OCI-LY3 (cell line): ENCODE measurements at regions not wholly inside any gene's neighbourhood (a gene's known extent, or its start where the extent isn't known, plus 50 kb on each side); places are given as distances from the start of the nearest gene placed in this dataset.

Source experiments
- H2AFZ ChIP-seq: fragments of 200-600, 300-600 bp; shearing (Covaris generic); 2 replicates; pipeline ENCODE4 v1.6.0; 2014; ENCODE audit warnings: antibody characterized with exemption, low read depth, low read length
- H3K27ac ChIP-seq: fragments of 200-600, 300-600 bp; sonication (generic); 2 replicates; pipeline ENCODE4 v1.5.1; 2014; ENCODE audit warnings: mild to moderate bottlenecking, low read length, moderate library complexity, mixed read lengths
- H3K27me3 ChIP-seq: fragments of 200-600, 300-600 bp; sonication (generic); 2 replicates; pipeline ENCODE4 v1.6.1; 2014; ENCODE audit warnings: low read depth, low read length, mixed read lengths
- H3K36me3 ChIP-seq: fragments of 200-600, 300-600 bp; sonication (generic); replicated peaks from 2 replicates; pipeline ENCODE3; 2014; ENCODE audit warnings: low read depth, low read length, mixed read lengths
- H3K4me1 ChIP-seq: fragments of 300-600, 200-600 bp; sonication (generic); 2 replicates; pipeline ENCODE4 v1.6.1; 2014; ENCODE audit warnings: low read length, mixed read lengths
- H3K4me2 ChIP-seq: fragments of 200-600, 300-600 bp; sonication (generic); 2 replicates; pipeline ENCODE4 v1.6.1; 2014; ENCODE audit warnings: low read length, mixed read lengths
- H3K4me3 ChIP-seq: fragments of 300-600, 200-600 bp; sonication (generic); 2 replicates; pipeline ENCODE4 v1.5.1; 2014; ENCODE audit warnings: antibody characterized with exemption, mild to moderate bottlenecking, low read length, moderate library complexity
- H3K79me2 ChIP-seq: fragments of 300-600, 200-600 bp; shearing (Covaris generic); 2 replicates; pipeline ENCODE4 v1.6.1; 2014; ENCODE audit warnings: mild to moderate bottlenecking, low read length, mixed read lengths
- H3K9ac ChIP-seq: fragments of 300-600, 200-600 bp; shearing (Covaris generic); 2 replicates; pipeline ENCODE4 v1.6.0; 2014; ENCODE audit warnings: mild to moderate bottlenecking, low read length, moderate library complexity
- H3K9me3 ChIP-seq: fragments of 200-600, 300-600 bp; shearing (Covaris generic); 2 replicates; pipeline ENCODE4 v1.6.1; 2014; ENCODE audit warnings: low read length, mixed read lengths; ENCODE audit not compliant: insufficient read depth
- H4K20me1 ChIP-seq: fragments of 200-600, 300-600 bp; sonication (generic); 2 replicates; pipeline ENCODE4 v1.6.1; 2016; ENCODE audit warnings: low read length, mixed read lengths; ENCODE audit not compliant: insufficient read depth
- EZH2phosphoT487 ChIP-seq: fragments of 200-600 bp; shearing (Covaris generic); IDR thresholded peaks from 2 replicates; pipeline ENCODE4 v1.6.1; 2018; ENCODE audit warnings: antibody characterized with exemption, mixed run types, low read depth
- TF ChIP-seq, protein P1 (sequence below): fragments of 200-600, 300-600 bp; sonication (generic); IDR thresholded peaks from 2 replicates; pipeline ENCODE4 v1.5.1; 2014; ENCODE audit warnings: antibody characterized with exemption, low read length, low read depth

- H3K79me2 ChIP-seq, result no peaks in the 10 kb centered on the region
- no peaks in the 10 kb centered on the region for H3K27me3 ChIP-seq
- no peak for TF ChIP-seq EZH2phosphoT487
- TF ChIP-seq, protein P1, sequence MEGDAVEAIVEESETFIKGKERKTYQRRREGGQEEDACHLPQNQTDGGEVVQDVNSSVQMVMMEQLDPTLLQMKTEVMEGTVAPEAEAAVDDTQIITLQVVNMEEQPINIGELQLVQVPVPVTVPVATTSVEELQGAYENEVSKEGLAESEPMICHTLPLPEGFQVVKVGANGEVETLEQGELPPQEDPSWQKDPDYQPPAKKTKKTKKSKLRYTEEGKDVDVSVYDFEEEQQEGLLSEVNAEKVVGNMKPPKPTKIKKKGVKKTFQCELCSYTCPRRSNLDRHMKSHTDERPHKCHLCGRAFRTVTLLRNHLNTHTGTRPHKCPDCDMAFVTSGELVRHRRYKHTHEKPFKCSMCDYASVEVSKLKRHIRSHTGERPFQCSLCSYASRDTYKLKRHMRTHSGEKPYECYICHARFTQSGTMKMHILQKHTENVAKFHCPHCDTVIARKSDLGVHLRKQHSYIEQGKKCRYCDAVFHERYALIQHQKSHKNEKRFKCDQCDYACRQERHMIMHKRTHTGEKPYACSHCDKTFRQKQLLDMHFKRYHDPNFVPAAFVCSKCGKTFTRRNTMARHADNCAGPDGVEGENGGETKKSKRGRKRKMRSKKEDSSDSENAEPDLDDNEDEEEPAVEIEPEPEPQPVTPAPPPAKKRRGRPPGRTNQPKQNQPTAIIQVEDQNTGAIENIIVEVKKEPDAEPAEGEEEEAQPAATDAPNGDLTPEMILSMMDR, result no peak
- H3K36me3 ChIP-seq, result no peaks in the 10 kb centered on the region
- H4K20me1 ChIP-seq, result no peaks in the 10 kb centered on the region
- H3K9me3 ChIP-seq, result no peaks in the 10 kb centered on the region
- H2AFZ ChIP-seq, result no peak overlapping the region
- H3K4me3 ChIP-seq, result no peak overlapping the region
- H3K27ac ChIP-seq, result no peak overlapping the region
- peaks cover 32% of the 10 kb centered on the region for H3K4me1 ChIP-seq
- no peak overlapping the region for H3K9ac ChIP-seq
- H3K4me2 ChIP-seq, result no peak overlapping the region
Measured at GRCh38 chr10:89915968-89916367, 214.6 kb downstream of the KIF20B start.

DNA sequence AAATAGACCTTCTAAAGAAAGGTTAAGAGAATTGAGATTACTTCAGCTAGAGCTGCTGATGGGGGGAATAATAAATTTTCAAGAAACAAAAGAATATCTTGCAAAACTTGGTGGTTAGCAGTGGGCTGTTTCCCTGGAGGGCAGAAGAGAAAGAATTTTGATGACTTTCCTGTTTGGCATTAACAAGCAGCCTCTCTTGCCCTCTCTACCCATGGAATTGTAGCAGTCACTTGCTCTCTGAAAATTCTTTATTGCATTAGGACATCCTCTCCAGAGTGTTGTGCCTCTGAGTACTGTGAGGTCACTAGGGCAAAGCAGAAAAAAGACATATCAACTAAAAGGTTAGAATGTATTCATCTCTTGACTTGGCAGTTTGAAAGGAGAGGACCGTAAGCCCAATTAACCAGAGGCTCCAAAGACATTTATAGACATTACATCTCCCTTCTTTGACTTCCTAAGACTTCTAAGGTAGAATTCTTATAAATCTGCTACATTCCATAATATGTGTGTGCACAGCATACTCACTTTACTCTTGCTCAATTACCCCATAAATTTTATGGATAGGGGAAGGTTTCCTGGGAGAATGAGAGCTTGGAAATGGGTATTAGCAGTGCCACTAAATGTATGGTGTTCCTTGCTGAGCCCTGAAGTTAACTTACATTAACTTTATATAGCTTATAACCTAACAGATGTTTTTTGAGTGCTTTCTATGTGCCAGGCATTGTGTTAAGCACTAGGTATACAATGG, 215.3 kb downstream of the KIF20B start:
- H3K4me1 ChIP-seq, result peaks cover 26% of the 10 kb centered on the region
- H4K20me1 ChIP-seq, result no peaks in the 10 kb centered on the region
- H3K4me2 ChIP-seq, result no peak overlapping the region
- H3K9ac ChIP-seq, result no peak overlapping the region
- H2AFZ ChIP-seq, result no peak overlapping the region
- H3K4me3 ChIP-seq, result no peak overlapping the region
- H3K79me2 ChIP-seq, result no peaks in the 10 kb centered on the region
- H3K36me3 ChIP-seq, result no peaks in the 10 kb centered on the region
- TF ChIP-seq EZH2phosphoT487, result no peak
- TF ChIP-seq, protein P1, result no peak
- no peaks in the 10 kb centered on the region for H3K27me3 ChIP-seq
- no peak overlapping the region for H3K27ac ChIP-seq
- no peaks in the 10 kb centered on the region for H3K9me3 ChIP-seq

- H2AFZ ChIP-seq, result no peak overlapping the region
- H3K9ac ChIP-seq, result no peak overlapping the region
- no peaks in the 10 kb centered on the region for H3K36me3 ChIP-seq
- H3K4me2 ChIP-seq, result no peak overlapping the region
- no peaks in the 10 kb centered on the region for H3K27me3 ChIP-seq
- no peaks in the 10 kb centered on the region for H3K4me1 ChIP-seq
- H3K9me3 ChIP-seq, result no peaks in the 10 kb centered on the region
- H4K20me1 ChIP-seq, result no peaks in the 10 kb centered on the region
- H3K27ac ChIP-seq, result no peak overlapping the region
- TF ChIP-seq, protein P1, result no peak
- TF ChIP-seq EZH2phosphoT487, result no peak
- no peaks in the 10 kb centered on the region for H3K79me2 ChIP-seq
- no peak overlapping the region for H3K4me3 ChIP-seq
Measured at GRCh38 chr10:89921403-89921802, 220.0 kb downstream of the KIF20B start.

DNA sequence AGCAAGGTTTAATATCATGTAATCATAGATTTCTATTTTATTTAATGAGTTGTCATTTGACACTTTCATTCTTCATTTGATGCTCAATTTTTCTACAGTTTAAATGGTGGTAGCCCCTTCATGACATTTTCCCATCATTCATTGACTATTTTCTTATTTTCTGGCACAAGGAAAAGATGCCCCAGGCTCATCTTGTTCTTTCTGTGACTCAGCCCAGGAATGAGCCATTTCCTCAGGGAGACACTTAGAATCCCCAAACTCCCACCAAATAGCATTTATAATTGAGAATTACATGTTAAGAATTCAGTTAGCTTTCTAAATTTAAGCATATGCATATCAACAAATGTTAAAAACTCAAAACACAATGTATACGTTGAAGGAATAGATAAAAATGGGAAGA, 222.3 kb downstream of the KIF20B start:
- Histone ChIP-seq H3K4me2 (no peak overlapping the region), H3K4me3 (no peak overlapping the region), H3K36me3 (no peaks in the 10 kb centered on the region), H3K9me3 (no peaks in the 10 kb centered on the region), H4K20me1 (no peaks in the 10 kb centered on the region), H3K79me2 (no peaks in the 10 kb centered on the region), H3K4me1 (peaks cover 9% of the 10 kb centered on the region), H3K27me3 (no peaks in the 10 kb centered on the region), H3K27ac (no peak overlapping the region), H3K9ac (no peak overlapping the region), H2AFZ (no peak overlapping the region)
- no peak for TF ChIP-seq EZH2phosphoT487
- TF ChIP-seq, protein P1, result no peak
